Suppressor macrophage (primary cell): ENCODE measurements at regions not wholly inside any gene's neighbourhood (a gene's known extent, or its start where the extent isn't known, plus 50 kb on each side); places are given as distances from the start of the nearest gene placed in this dataset.
A peak's percentile ranks its signal among the peaks of the same experiment; 100 is the strongest.

ENCODE experiments used
- DNase-seq, 4 experiments: peaks; one replicate each; pipeline ENCODE4 v3.0.0-alpha.2; 2020 to 2022

GRCh38 chr1:55726994-55727393, 511.8 kb upstream of the USP24 start:
- DNase-seq: no peak

DNA sequence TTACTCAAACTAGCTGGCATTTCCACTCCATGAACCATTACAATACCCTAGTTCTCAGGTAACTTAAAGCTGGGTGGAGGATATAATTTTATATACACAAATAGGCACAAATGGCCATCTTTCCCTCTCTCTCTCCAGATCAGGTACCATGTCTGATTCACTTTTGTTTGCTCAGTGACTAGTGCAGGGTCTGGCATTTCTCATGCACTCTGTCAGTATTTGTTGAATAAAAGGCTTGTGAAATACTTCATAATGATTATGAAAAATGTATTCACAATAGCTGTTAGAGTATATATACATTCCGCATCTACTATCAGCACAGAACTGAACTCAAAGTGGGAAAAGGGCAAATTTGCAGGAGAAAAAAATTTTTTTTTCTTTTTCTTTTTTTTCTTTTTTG, 510.2 kb upstream of the USP24 start:
- DNase-seq: no peak

- DNase-seq: no peak
Observed at GRCh38 chr1:55724551-55725325, 509.6 kb upstream of the USP24 start.

DNA sequence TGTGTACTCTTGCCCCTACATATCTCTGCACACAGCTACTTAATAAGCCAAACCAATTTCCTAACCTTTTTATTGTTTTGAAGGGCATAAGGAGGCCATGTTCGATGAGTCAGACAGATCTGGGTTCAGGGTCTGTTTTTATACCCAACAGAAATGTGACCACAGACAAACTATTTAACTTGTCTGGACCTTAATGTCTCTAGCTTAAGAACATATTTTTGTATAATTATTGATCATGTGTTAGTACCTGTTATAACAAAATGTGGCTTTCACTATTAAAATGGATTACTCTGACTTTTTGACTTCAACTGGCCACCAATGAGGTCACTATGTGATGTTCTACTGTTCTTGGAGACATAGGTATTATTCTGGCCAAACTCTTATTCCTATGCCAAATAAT, 507.8 kb upstream of the USP24 start:
- DNase-seq: no peak

DNA sequence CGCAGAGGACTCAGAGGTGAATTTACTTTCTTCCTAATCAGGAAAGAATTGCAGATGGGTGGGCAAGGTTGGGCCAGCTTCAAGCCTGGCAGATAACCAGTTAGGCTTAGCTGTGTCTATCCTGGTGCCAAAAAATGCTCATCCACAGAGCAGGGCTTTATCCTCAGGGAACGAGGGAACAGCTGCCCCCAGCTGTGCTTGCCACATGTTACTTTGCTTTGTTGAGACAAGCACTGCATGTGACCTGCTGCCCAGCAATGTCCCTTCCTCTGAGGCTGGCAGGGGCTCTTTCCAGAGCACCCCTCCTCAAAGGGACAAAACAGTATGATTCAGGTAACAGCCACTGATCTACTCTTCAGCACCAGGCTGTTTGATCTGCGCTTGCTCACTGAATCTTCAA, 505.1 kb upstream of the USP24 start:
- no peak for DNase-seq

DNA sequence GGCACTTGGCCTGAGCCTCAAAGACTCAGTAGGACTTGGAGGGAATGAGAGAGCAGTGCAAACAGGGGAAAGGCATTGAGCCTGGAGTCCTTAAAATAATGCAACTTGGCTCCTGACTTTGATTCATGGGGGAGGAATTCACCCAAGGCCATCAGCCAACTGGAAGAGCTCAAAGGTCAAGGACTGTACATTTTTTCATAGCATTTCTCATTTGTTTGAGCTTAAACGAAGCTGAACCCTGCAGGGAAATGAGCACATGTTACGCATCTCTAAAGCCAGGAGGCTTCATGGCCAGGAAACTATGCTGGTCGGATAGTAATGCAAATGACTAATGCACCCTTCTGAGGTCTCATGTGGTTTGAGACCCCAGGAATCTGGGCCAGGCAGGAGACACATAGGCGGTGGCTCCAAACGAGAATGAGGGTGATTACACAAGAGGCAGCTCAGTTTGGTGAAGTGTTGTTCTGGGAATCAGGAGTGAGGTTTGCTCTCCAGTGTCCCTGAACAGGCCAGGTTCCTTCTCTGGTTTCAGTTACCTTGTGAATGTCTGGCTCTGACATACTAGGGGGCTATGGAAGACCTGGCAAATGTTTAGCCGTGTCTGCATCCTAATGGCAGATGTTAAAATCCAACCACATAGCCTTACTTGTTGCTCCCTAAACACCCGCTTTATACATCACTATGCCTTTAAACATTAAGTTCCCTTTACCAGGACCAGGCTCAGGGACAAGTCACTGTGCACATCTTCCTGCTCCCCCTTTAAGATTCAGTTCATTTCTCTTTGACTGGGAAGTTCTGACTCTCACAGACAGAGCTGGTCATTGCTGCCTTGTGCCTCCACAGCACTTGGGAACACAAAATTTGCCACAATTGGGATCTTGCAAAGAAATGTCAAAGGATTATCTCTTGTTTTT, 503.9 kb upstream of the USP24 start:
- no peak for DNase-seq

- DNase-seq: no peak
Observed at GRCh38 chr1:55717111-55717510, 501.9 kb upstream of the USP24 start.

GRCh38 chr1:55716610-55717009, 501.4 kb upstream of the USP24 start:
- no peak for DNase-seq

DNA sequence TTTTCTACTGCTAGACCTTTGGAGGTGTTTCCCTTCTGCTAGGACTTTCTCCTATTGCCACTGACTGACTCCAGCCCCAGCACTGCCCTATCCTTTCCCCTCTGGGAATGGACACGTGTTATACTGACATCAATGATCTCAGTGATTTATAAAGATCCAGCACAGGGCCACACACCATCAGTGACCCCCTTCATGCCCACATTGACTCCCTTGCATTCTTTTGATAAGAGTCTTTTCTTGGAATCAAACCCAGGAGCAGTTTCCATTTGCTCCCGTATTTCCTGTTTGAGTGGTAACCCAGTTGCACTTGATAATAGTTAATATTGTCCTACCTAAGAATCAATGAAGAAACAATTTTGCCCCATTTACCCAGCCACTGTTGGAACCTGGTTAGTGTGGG, 501.0 kb upstream of the USP24 start:
- no peak for DNase-seq

GRCh38 chr1:55714230-55714629, 499.1 kb upstream of the USP24 start:
- no peak for DNase-seq

- DNase-seq: no peak
Observed at GRCh38 chr1:55713516-55713915, 498.4 kb upstream of the USP24 start.

GRCh38 chr1:55712148-55712547, 497.0 kb upstream of the USP24 start:
- no peak for DNase-seq

- no peak for DNase-seq
Observed at GRCh38 chr1:55708781-55709180, 493.6 kb upstream of the USP24 start.

DNA sequence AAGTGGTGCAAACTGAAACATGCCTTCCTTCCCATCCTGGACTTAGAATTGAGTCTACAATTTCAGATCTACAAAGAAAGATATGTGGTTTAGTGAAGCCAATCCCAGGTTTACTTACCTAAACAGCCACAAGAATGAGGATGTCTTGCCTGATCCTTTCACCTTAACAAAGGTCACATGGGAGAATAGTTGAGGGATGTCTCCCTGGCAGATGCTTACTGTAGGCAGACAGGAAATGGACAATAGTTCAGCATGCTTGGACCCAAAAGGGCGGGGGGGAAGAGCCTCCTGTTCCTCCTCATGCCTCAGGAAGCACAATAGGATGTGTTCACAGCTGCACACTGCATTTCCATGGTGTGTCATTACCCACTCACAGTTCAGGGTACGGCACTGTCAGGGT, 492.7 kb upstream of the USP24 start:
- DNase-seq: no peak

DNA sequence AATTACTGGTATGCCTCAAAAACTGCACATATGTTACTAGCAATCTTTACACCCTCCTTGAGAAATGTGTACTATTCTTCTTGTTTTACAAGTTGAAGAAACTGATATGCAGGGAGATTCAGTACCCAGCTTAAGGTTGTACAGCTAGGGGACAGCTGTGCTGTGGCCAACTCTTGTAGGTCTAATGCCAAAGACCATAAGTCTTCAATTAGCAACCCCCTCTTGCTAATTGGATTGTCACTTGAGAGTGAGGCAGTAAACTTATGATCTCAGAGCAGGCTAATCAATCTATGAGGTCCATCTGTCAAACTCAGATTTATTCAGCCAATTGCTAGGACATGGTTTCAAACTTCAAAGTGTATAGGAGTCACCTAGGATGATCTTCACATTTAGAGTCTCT, 492.0 kb upstream of the USP24 start:
- DNase-seq: no peak

DNA sequence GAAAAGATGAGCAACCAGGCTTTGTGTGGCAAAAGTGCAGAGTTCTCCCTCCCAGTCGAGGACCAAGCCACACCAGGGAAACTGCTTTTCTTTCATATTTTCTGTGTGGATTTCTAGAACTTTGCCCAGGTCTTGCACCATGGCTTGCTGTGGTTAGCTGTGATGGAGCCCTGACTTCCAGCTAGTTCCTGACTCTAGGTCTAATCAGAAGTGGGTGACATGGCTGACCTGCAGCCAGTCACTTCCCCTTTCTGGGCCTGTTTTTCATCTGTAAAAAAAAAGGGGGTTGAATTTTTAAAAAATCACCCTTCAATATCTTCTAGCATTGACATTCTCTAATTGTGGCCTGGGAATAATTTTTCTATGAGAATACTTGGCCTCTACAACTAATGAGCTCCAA, 491.2 kb upstream of the USP24 start:
- peak in 3 of 4 experiments; percentile 2 to 9 (median 6) for DNase-seq

- no peak for DNase-seq
Observed at GRCh38 chr1:55703726-55704363, 488.7 kb upstream of the USP24 start.

GRCh38 chr1:55702064-55702463, 486.9 kb upstream of the USP24 start:
- DNase-seq: peak; percentile 15 to 48 (median 36)

- DNase-seq: no peak
Observed at GRCh38 chr1:55700359-55701130, 485.4 kb upstream of the USP24 start.

- DNase-seq: no peak
Observed at GRCh38 chr1:55699228-55699627, 484.1 kb upstream of the USP24 start.

DNA sequence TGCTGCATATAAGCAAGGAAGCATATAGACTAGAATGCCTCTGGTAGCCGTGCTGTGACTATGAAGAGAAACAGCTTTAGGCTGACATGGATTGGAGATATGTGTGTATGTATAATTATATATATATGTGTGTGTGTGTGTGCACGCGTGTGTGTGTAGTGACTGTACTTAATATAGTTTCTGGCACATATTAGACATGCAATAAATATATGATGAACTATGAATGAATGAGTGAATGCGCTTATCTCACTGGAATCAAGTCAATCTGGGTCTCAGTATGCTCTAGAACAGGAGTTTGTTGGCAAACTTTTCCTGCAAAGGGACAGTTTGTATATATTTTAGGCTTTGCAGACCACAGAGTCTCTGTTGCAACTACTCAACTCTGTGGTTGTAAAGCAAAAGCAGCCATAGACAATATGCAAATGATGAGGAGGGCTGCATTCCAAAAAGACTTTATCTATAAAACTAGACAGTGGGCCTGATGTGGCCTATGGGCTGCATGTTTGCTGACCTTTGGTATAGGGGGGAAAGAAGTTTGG, 482.9 kb upstream of the USP24 start:
- DNase-seq: no peak

- DNase-seq: no peak
Observed at GRCh38 chr1:55696891-55697290, 481.7 kb upstream of the USP24 start.
